Prostate gland (tissue), 2 donors: ENCODE measurements at regions not wholly inside any gene's neighbourhood (a gene's known extent, or its start where the extent isn't known, plus 50 kb on each side); places are given as distances from the start of the nearest gene placed in this dataset.

Source experiments
- DNase-seq: peaks from one replicate; pipeline ENCODE4 v3.0.0-alpha.2; 2019; ENCODE audit warnings: low spot score
- H3K27ac ChIP-seq, 2 donors: fragments of 200-600 bp; sonication (generic); 2 replicates each; pipeline ENCODE4 v1.5.1; 2017 to 2019
- H3K27me3 ChIP-seq: fragments of 200-600 bp; sonication (generic); replicated peaks from 2 replicates; pipeline ENCODE4 v1.5.1; 2019; ENCODE audit not compliant: insufficient read depth
- H3K36me3 ChIP-seq, 2 donors: fragments of 200-600 bp; sonication (generic); 1 replicate in 1 of 2; 2 replicates in 1 of 2; pipeline versions ENCODE4 v1.5.1 to v1.8.1; 2017 to 2019
- H3K4me1 ChIP-seq: fragments of 200-600 bp; sonication (generic); replicated peaks from 2 replicates; pipeline ENCODE4 v1.5.1; 2019
- H3K4me3 ChIP-seq, 2 donors: fragments of 200-600 bp; sonication (generic); 2 replicates each; pipeline ENCODE4 v1.5.1; 2017 to 2019
- H3K9me3 ChIP-seq: fragments of 200-600 bp; sonication (generic); 2 replicates; pipeline ENCODE4 v1.5.1; 2017
- POLR2A ChIP-seq: fragments of 450-650 bp; IDR thresholded peaks from one replicate; pipeline ENCODE4 v1.6.1; 2016; ENCODE audit warnings: antibody characterized with exemption, mild to moderate bottlenecking
- POLR2AphosphoS5 ChIP-seq: sonication (generic); formaldehyde crosslinking; IDR thresholded peaks from one replicate; pipeline ENCODE4 v1.6.1; 2017; ENCODE audit warnings: antibody characterized with exemption
- WGBS: methylation state at CpG from one replicate; pipeline ENCODE4 v1.1.5; 2018; 5-methylcytosine and 5-hydroxymethylcytosine counted together
- intact Hi-C: fragments of 100-400 bp; cut with DNase I; formaldehyde crosslinking; loops from one replicate; pipeline ENCODE4 v1.14.2; 2022
- TF ChIP-seq, protein P1 (sequence below), 4 experiments: fragments of 200-600 bp in 2 of 4; fragments of 450-650 bp in 2 of 4; sonication (generic) in 2 of 4; IDR thresholded peaks; 1 replicate in 3 of 4; 2 replicates in 1 of 4; pipeline ENCODE4 v1.5.1; 2016 to 2019; ENCODE audit warnings: antibody characterized with exemption in 4 of 4, mild to moderate bottlenecking in 2 of 4, moderate library complexity in 2 of 4

DNA sequence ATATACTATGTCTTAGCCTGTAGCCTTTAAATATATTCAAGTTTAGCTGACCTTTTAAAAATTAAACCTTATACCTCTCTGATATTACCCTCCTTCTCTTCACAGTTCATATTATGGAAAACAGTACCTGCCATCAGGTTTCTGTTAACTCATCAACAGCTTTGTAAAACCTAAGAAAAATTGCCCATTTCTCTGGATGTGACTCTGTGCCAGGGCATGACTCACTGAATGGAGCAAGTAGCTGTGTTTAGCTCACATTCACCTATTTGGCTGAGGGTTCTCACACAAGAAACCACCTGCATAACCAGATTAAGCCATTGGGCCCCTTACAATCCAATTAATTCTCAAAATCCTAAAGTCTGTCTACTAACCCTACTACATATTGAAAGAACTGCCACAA lies 678.8 kb upstream of the MARCKS start:
- no peak for DNase-seq
- Histone ChIP-seq H3K4me1 (no peaks in the 10 kb centered on the region), H3K27me3 (no peaks in the 10 kb centered on the region), H3K9me3 (no peaks in the 10 kb centered on the region), H3K4me3 (no peak overlapping the region), H3K36me3 (no peaks in the 10 kb centered on the region), H3K27ac (no peak overlapping the region)
- TF ChIP-seq, protein P1, sequence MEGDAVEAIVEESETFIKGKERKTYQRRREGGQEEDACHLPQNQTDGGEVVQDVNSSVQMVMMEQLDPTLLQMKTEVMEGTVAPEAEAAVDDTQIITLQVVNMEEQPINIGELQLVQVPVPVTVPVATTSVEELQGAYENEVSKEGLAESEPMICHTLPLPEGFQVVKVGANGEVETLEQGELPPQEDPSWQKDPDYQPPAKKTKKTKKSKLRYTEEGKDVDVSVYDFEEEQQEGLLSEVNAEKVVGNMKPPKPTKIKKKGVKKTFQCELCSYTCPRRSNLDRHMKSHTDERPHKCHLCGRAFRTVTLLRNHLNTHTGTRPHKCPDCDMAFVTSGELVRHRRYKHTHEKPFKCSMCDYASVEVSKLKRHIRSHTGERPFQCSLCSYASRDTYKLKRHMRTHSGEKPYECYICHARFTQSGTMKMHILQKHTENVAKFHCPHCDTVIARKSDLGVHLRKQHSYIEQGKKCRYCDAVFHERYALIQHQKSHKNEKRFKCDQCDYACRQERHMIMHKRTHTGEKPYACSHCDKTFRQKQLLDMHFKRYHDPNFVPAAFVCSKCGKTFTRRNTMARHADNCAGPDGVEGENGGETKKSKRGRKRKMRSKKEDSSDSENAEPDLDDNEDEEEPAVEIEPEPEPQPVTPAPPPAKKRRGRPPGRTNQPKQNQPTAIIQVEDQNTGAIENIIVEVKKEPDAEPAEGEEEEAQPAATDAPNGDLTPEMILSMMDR (IDR thresholded peaks at IDR 0.05), result no peak
- TF ChIP-seq POLR2A (no peak), POLR2AphosphoS5 (no peak)
- intact Hi-C loops, result no loop called here

DNA sequence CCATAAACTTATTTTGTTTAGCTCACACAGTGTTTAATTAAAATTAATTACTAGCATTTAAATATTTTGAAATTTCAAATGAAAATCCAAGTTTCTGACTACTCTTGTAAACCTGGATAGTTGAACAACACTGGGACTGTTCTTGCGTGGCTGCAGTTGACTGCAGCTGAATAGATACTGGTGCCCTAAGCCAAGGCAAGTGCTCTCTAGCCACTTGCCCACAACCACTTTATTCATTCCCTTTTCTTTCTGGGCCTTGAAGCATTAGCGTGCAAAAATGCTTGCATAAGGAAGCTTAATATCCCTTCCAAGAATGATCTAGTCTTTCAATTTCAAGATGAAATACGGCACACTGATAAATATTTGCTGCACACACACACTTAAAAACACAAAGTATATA lies 676.0 kb upstream of the MARCKS start:
- H3K36me3 ChIP-seq, result no peaks in the 10 kb centered on the region
- no peaks in the 10 kb centered on the region for H3K9me3 ChIP-seq
- WGBS, result 90% methylated on average over 3 of the region's 3 CpGs
- no peak overlapping the region for H3K4me3 ChIP-seq
- H3K4me1 ChIP-seq, result no peaks in the 10 kb centered on the region
- intact Hi-C loops, result no loop called here
- TF ChIP-seq POLR2AphosphoS5, result no peak
- no peaks in the 10 kb centered on the region for H3K27me3 ChIP-seq
- no peak for DNase-seq
- no peak overlapping the region for H3K27ac ChIP-seq

DNA sequence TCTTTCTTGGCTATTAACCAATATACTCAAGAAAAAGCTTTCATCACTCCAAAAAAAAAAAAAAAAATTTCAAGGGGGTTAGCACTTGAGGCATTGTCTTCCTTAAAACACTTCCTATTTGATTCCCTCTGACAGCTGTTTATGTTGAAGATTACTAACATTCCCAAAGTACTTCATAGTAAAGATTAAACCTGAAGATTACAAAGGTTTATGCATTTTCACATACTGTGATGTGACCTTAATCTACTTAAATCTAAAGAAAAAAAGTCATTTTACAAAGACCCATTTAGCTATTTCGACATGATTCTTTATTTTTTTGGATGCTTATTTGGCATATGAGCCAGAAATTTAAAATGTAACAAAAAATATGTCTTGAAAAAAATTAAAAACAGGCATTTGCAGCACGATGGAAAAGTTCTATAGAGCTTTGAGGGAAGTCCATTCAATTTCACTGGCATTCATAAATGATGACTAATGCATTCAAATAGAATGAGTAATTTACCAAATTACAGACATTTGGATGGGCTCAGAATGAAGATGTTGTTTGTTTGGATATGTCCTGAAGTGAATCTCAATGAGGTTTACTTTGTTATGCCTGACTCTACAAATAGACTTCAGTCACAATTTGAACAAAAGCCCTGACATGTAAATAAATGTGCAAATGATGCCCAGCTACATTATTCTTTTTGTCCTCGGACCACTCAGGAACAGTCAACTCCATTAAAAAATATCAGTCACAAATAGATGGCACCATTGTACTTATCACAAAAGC lies 674.6 kb upstream of the MARCKS start:
- no peak for DNase-seq
- Histone ChIP-seq H3K4me3 (no peak overlapping the region), H3K4me1 (no peaks in the 10 kb centered on the region), H3K36me3 (no peaks in the 10 kb centered on the region), H3K27ac (no peak overlapping the region), H3K27me3 (no peaks in the 10 kb centered on the region), H3K9me3 (no peaks in the 10 kb centered on the region)
- WGBS, result 29% methylated on average over 3 of the region's 3 CpGs
- intact Hi-C loops, result no loop called here
- TF ChIP-seq POLR2A (no peak), POLR2AphosphoS5 (no peak)
- TF ChIP-seq, protein P1 (IDR thresholded peaks at IDR 0.05), result no peak

DNA sequence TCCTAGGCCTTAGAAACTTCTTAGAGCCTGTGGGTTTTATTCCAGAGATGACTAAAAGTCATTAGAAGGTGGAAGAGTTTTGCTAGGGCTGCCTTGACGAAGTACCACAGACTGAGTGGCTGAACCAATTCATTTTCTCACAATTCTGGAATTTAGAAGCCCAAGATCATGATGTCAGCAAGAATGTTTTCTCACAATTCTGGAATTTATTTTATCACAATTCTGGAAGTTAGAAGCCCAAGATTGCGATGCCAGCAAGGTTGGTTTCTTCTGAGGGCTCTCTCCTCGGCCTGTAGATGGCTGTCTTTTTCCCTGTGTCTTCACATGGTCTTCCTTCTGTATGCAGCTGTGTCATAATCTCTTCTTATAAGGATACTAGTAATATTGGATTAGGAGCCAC lies 672.9 kb upstream of the MARCKS start:
- no peak for DNase-seq
- Histone ChIP-seq H3K4me3 (no peak overlapping the region), H3K27ac (no peak overlapping the region), H3K36me3 (no peaks in the 10 kb centered on the region), H3K27me3 (no peaks in the 10 kb centered on the region), H3K4me1 (no peaks in the 10 kb centered on the region), H3K9me3 (no peaks in the 10 kb centered on the region)
- TF ChIP-seq POLR2AphosphoS5, result no peak
- TF ChIP-seq, protein P1 (IDR thresholded peaks at IDR 0.05), result no peak
- no peak for TF ChIP-seq POLR2A
- intact Hi-C loops, result no loop called here
- 92% methylated on average over 3 of the region's 3 CpGs for WGBS

DNA sequence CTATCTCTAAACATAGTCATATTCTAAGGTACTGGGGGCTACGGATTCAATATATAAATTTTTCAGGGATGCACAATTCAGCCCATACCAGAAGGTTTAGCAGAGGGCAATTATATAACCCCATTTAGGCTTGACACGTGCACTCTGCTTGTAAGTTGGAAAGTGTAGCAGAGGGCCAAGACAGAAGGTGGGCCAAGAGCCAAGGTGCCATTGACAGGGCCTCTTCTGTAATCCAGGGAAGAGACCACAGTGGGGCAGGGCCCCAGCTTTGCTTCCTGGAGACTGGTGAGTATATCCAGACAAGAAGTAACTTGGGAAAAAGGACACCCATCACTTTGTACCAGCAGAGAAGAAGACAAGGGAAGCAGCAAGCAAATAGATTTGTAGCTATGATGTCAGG lies 672.4 kb upstream of the MARCKS start:
- Histone ChIP-seq H3K4me1 (no peaks in the 10 kb centered on the region), H3K9me3 (no peaks in the 10 kb centered on the region), H3K27me3 (no peaks in the 10 kb centered on the region), H3K4me3 (no peak overlapping the region), H3K36me3 (no peaks in the 10 kb centered on the region), H3K27ac (no peak overlapping the region)
- no peak for DNase-seq
- WGBS, result 59% methylated on average over 2 of the region's 2 CpGs
- no peak for TF ChIP-seq POLR2A
- no peak for TF ChIP-seq POLR2AphosphoS5
- TF ChIP-seq, protein P1 (IDR thresholded peaks at IDR 0.05), result no peak
- intact Hi-C loops, result no loop called here
